HG03159 (cell line): ENCODE measurements at regions not wholly inside any gene's neighbourhood (a gene's known extent, or its start where the extent isn't known, plus 50 kb on each side); places are given as distances from the start of the nearest gene placed in this dataset.
A peak's percentile ranks its signal among the peaks of the same experiment; 100 is the strongest.
"Not testable (repeated sequence)": the region's sequence is repeated elsewhere in the genome, so short reads cannot be mapped to it uniquely, and the experiment has no call there.

Experiments
- ATAC-seq: cut with Tn5 transposase; IDR thresholded peaks from one replicate; pipeline ENCODE4 v1.9.1; 2021; ENCODE audit warnings: mild to moderate bottlenecking, moderate library complexity; ENCODE audit not compliant: unreplicated experiment

DNA sequence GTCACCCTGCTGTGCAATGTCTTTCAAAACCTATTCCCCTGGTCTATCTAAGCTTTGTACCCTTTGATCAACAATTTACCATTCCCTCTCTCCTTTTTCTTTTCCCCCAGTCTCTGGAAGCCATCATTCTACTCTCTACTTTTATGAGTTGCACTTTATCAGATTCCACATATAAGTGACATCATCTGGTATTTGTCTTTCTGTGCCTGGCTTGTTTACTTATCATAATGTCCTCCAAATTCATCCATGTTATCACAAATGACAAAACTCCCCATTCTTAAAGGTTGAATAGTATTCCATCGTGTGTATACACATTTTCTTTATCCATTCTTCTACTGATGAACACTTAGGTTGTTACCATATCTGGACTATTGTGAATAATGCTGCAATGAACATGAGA lies 344.2 kb upstream of the CCNH start:
- no peak for ATAC-seq

- ATAC-seq, result no peak
Observed at GRCh38 chr5:87755360-87755759, 342.6 kb upstream of the CCNH start.

- no peak for ATAC-seq
Observed at GRCh38 chr5:87754009-87754757, 341.5 kb upstream of the CCNH start.

- ATAC-seq, result no peak
Observed at GRCh38 chr5:87752362-87752761, 339.6 kb upstream of the CCNH start.

GRCh38 chr5:87751824-87752223 lies 339.1 kb upstream of the CCNH start:
- no peak for ATAC-seq

DNA sequence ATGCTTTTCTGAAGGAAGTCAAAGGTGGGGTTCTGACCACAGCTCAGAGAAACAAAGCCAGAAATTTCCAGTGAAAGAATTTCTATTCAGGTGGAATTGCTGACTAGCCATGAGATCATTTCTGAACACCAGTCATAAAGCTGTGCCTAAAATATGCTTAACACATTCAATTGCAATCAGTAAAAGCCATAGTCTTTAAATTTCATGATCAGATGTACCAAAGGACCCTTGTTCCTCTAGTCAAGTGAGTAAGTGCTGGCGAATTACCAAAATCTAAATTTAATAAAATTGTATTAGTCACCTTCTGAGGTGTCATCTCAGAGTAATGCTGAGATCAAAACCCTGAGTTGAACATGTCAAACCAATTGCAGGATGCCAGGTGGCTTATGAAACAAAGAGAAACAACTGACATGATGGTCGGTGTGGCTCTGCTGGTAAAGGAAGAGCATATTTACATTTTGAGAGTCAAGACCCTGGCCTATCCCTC lies 334.2 kb upstream of the CCNH start:
- ATAC-seq, result no peak

- ATAC-seq, result no peak
Observed at GRCh38 chr5:87746341-87746740, 333.6 kb upstream of the CCNH start.

- ATAC-seq, result no peak
Observed at GRCh38 chr5:87741881-87742280, 329.2 kb upstream of the CCNH start.

DNA sequence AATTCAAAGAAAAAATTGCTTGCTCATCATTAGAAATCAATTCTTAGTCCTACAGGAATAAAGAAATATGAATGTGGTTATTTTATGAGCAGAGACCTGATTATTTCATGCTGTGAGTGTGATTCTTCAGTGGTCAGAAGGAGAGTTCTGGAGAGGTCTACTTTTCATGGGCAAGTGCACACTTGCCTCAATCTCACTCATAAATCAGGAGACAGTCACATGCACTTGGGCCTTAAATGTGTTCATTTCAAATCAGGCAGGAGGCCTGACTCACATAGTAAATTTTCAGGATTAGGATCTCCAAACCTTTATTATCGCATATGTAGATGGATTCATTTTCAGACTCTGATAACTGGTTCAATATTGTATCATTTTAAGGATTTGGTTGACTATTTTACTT lies 323.2 kb upstream of the CCNH start:
- no peak for ATAC-seq

DNA sequence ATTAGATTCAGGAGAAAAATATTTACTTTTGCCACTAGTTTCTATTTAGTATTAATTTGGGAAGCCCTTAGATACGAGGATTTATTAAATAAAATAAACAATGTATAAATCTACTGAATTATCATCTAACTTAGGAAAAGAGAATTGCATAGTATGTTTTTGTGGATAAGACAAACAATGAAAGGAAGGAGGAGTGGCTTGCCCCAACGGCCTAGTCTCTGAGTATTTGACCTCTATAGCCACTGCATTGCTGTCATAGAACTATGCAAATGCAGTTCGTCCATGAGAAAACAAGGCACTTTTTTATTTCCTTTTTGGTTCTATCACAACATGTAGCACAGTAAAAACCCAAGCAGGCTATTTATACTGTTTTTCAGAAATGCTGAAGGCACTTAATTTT lies 321.2 kb upstream of the CCNH start:
- no peak for ATAC-seq

DNA sequence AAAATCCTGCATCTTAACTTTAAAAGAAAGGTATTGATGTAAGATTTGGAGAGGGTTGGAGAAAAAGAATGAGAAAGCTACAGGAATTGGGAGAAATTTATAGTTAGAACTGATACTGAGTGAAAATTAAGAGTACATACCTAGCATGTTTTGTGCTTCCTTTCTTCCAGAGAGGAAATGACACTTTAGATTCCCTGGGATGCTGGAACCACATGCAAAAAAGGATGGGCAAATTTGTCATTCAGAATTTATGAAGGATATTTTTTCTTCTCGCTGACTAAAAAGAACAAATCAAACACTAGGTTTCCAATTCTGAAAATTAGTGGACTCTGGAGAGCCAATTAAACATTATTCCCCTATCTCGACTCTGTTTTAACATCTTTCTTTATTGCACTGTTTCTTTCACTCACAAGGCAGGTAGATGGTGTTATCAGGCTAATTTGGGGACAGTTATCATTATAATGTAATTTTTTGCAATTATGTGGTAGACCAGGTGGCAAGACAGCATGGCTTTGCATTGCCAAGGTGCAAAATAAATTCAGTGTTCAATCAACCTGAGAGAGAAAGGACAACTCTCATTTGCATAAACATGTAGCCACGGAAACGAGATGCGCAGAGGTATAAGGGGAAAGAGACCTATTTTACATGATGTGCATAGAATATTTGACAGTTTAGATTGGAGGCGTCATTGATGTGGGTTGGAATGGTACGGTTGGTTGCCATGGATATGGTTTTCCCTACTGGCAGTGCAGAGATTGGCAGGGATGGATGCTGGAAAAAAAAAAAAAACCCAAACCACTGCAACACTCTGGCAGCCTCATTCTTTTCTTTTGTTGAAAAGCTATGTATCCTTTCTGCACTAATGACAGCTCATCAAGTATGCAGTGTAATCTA lies 320.4 kb upstream of the CCNH start:
- no peak for ATAC-seq

GRCh38 chr5:87729781-87730180 lies 317.1 kb upstream of the CCNH start:
- no peak for ATAC-seq

GRCh38 chr5:87722286-87722685 lies 309.6 kb upstream of the CCNH start:
- no peak for ATAC-seq

DNA sequence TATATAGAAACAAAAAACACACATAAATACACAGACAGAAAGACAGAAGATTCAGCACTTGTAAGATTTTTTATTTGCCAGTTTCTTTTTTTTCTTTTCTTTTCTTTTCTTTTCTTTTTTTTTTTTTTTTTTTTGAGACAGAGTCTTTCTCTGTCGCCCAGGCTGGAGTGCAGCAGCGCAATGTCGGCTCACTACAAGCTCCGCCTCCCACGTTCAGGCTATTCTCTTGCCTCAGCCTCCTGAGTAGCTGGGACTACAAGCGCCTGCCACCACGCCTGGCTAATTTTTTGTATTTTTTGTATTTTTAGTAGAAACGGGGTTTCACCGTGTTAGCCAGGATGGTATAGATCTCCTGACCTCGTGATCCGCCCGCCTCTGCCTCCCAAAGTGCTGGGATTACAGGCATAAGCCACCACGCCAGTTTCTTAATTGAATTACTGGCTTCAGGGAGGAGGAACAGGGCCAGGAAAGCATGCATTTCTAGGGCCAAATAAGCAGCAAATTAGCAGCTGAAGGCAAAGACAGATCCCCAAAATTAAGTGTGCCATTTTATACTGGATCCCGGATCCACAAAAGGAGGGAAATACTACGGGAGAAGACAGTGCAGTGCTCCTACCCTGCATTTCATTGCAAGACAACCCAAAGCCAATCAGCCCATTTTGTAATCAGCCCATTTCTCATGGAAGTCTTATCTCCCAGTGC lies 305.6 kb upstream of the CCNH start:
- ATAC-seq, result not testable (repeated sequence)

GRCh38 chr5:87717761-87718160 lies 305.0 kb upstream of the CCNH start:
- no peak for ATAC-seq

DNA sequence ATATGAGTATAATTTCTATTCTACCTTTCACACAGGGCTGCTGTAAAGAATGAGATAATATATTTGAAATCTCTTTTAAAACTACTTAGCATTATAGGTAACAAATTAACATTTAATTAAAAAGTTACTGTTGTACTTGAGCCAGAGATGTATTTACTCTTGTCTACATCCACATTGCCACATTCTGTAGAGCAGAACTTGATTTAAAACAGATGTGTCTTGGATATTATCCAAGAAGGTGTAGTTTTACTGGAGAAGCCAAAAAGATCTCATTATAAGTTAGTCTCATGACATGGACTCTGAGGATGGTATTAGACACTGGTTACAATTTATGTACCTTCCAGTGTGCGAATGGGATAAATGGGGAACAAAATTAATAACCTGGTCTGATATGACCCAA lies 293.1 kb upstream of the CCNH start:
- no peak for ATAC-seq

DNA sequence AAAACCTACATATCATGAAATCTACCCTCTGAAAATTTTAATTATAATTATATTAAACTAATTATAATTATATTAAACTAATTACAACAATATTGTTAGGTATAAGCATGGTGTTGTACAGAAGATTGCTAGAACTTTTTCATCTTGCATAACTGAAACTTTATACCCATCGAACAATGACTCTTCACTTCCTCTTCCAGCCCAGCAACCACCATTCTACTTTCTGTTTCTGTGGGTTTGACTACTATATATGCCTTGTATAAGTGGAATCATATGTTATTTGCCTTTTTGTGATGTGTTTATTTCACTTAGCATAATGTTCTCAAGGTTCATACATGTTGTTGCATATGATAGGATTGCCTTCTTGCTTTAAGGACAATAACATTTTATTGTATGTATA lies 274.2 kb upstream of the CCNH start:
- peak; percentile 96 for ATAC-seq

DNA sequence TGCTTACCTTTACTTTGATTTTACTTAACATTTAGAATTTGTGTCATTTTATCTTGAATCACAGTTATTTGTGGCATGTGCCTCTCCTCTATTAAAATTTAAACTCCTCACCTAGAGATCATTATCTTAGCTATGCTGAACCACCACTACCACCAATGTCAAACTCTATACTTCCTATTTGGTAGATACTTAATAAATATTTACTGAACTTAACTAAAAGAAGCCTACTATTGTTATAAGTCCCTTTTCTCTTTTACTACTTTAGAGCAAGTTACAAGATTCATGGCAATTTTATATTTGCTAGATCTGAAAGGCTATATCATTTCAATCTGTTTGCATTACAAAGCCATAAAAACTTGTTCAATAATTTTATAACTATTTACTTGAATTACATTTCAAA lies 273.3 kb upstream of the CCNH start:
- no peak for ATAC-seq

GRCh38 chr5:87674235-87674634 lies 261.5 kb upstream of the CCNH start:
- no peak for ATAC-seq

DNA sequence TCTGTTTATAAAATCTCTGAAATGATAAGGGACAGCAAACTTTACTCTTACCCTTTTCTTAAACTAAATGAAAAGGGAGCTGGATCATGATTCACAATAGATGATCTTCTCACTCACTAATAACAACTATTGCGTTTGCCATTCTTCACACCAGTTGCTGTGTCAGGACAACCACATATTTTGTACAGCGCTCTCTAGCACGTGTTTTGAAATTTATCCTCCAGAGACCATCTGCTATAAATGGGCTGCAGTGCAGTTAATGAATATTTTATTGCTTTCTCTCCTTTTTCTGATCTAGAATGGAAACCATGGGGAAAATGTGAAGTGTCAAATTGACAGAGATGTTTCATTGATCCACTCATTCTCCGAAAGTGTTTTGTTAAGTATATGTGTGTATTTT lies 258.4 kb upstream of the CCNH start:
- no peak for ATAC-seq

DNA sequence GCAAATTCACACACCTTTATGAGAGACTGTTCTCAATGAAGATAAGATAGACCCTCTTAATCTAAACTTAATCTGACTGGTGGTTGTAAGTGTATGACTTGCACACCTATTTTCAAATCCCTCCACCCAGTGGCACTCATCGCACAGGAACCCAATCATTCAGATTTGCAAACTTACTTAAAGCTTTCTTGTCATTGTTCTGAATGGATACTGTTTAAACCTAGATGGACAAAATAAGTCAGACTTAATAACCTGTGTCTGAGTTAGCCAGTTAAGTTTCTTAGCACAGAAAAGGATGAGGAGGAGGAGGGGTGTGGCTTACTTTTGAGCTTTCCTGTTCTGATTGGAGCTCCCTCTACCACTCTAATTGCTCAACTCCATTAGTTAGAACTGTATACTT lies 252.4 kb upstream of the CCNH start:
- no peak for ATAC-seq
